ENCODE measurements at regions not wholly inside any gene's neighbourhood (a gene's known extent, or its start where the extent isn't known, plus 50 kb on each side); places are given as distances from the start of the nearest gene placed in this dataset.

DNA sequence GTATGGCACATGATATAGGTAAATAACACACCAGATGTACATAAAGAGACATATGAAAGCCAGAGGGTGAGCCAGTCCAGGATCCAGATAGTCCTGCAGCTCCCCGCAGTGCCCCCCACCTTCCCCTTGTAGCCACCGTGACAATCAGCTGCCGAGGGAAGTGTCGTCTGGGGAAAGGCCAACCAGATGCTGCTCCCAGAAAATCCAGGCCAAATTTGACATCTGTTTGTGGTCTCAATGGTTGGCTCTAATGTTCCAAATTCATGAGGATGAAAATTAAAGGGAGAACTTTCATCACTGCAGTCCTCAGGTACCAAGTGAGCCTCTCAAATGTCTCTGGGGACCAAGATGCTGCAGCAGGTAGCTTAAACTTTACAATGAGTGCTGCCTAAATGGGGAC lies 210.3 kb downstream of the PTEN start:
- TF ChIP-seq, protein P1, sequence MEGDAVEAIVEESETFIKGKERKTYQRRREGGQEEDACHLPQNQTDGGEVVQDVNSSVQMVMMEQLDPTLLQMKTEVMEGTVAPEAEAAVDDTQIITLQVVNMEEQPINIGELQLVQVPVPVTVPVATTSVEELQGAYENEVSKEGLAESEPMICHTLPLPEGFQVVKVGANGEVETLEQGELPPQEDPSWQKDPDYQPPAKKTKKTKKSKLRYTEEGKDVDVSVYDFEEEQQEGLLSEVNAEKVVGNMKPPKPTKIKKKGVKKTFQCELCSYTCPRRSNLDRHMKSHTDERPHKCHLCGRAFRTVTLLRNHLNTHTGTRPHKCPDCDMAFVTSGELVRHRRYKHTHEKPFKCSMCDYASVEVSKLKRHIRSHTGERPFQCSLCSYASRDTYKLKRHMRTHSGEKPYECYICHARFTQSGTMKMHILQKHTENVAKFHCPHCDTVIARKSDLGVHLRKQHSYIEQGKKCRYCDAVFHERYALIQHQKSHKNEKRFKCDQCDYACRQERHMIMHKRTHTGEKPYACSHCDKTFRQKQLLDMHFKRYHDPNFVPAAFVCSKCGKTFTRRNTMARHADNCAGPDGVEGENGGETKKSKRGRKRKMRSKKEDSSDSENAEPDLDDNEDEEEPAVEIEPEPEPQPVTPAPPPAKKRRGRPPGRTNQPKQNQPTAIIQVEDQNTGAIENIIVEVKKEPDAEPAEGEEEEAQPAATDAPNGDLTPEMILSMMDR (IDR thresholded peaks at IDR 0.05) = no peak
- no peak for TF ChIP-seq EZH2phosphoT487 (IDR thresholded peaks at IDR 0.05)
- no peak for TF ChIP-seq EZH2 (IDR thresholded peaks at IDR 0.05)

Measured in neural progenitor cell (in vitro differentiated cells).